Fibroblast of lung (primary cell): ENCODE measurements at regions not wholly inside any gene's neighbourhood (a gene's known extent, or its start where the extent isn't known, plus 50 kb on each side); places are given as distances from the start of the nearest gene placed in this dataset.
A peak's percentile ranks its signal among the peaks of the same experiment; 100 is the strongest.

Experiments used
- DNase-seq, 2 donors: peaks; one replicate each; pipeline versions ENCODE4 v3.0.0 to v3.0.0-alpha.2; 2010; ENCODE audit warnings: low read depth in 2 of 2
- H2AFZ ChIP-seq: 2 replicates; pipeline ENCODE4 v1.5.1; 2012; ENCODE audit warnings: low read length, control low read depth, inconsistent platforms
- H3K27ac ChIP-seq: 2 replicates; pipeline ENCODE4 v1.5.1; 2011; ENCODE audit warnings: low read length, control low read depth; ENCODE audit not compliant: insufficient read depth
- H3K27me3 ChIP-seq: 2 replicates; pipeline ENCODE4 v1.5.1; 2011; ENCODE audit warnings: mild to moderate bottlenecking, low read length; ENCODE audit not compliant: control insufficient read depth, insufficient read depth
- H3K36me3 ChIP-seq: 2 replicates; pipeline ENCODE4 v1.5.1; 2011; ENCODE audit warnings: low read length; ENCODE audit not compliant: control insufficient read depth, insufficient read depth
- H3K4me1 ChIP-seq: 2 replicates; pipeline ENCODE4 v1.5.1; 2011; ENCODE audit warnings: low read length; ENCODE audit not compliant: control insufficient read depth, insufficient read depth; ENCODE audit errors: extremely low read depth
- H3K4me2 ChIP-seq: 2 replicates; pipeline ENCODE4 v1.5.1; 2011; ENCODE audit warnings: low read length, control low read depth; ENCODE audit not compliant: insufficient read depth; ENCODE audit errors: extremely low read depth
- H3K4me3 ChIP-seq, 4 experiments: fragments of 200-600 bp in 1 of 4; sonication (generic) in 1 of 4; replicated peaks in 1 of 4; 2 replicates each; pipeline ENCODE4 v1.5.1; 2011 to 2016; ENCODE audit warnings: low read length in 4 of 4, low read depth in 3 of 4, mild to moderate bottlenecking in 3 of 4, control low read depth in 2 of 4, inconsistent platforms in 1 of 4, mixed read lengths in 1 of 4; ENCODE audit not compliant: insufficient read depth in 1 of 4; ENCODE audit errors: control extremely low read depth in 1 of 4
- H3K79me2 ChIP-seq: 2 replicates; pipeline ENCODE4 v1.5.1; 2012; ENCODE audit warnings: mild to moderate bottlenecking, low read length, inconsistent platforms; ENCODE audit not compliant: control insufficient read depth, insufficient read depth
- H3K9ac ChIP-seq: 2 replicates; pipeline ENCODE4 v1.5.1; 2011; ENCODE audit warnings: mild to moderate bottlenecking, low read length, control low read depth; ENCODE audit not compliant: insufficient read depth
- H3K9me3 ChIP-seq: 2 replicates; pipeline ENCODE4 v1.5.1; 2012; ENCODE audit warnings: low read depth, low read length; ENCODE audit not compliant: control insufficient read depth, insufficient read depth
- H4K20me1 ChIP-seq: 2 replicates; pipeline ENCODE4 v1.5.1; 2011; ENCODE audit warnings: low read length; ENCODE audit not compliant: control insufficient read depth, insufficient read depth; ENCODE audit errors: extremely low read depth
- CTCF ChIP-seq, 2 donors: IDR thresholded peaks in 1 of 2; conservative IDR thresholded peaks in 1 of 2; 1 replicate in 1 of 2; 2 replicates in 1 of 2; pipeline ENCODE4 v1.5.1; 2011 to 2012; ENCODE audit warnings: low read length in 2 of 2, control low read depth in 1 of 2, inconsistent platforms in 1 of 2, low read depth in 1 of 2, mild to moderate bottlenecking in 1 of 2
- EZH2 ChIP-seq: IDR thresholded peaks from 2 replicates; pipeline ENCODE4 v1.5.1; 2012; ENCODE audit warnings: low read length, control low read depth, mild to moderate bottlenecking; ENCODE audit errors: missing control alignments

GRCh38 chr3:106299300-106300098 lies 430.7 kb upstream of the CBLB start:
- Histone ChIP-seq H4K20me1 (no peaks in the 10 kb centered on the region), H3K36me3 (no peaks in the 10 kb centered on the region), H3K27ac (no peak overlapping the region), H3K4me2 (no peak overlapping the region), H3K4me1 (no peaks in the 10 kb centered on the region), H3K4me3 (no peak overlapping the region), H3K9me3 (no peaks in the 10 kb centered on the region), H3K79me2 (no peaks in the 10 kb centered on the region), H2AFZ (no peak overlapping the region), H3K27me3 (no peaks in the 10 kb centered on the region), H3K9ac (no peak overlapping the region)
- DNase-seq, result peak; percentile 74
- no peak for TF ChIP-seq EZH2
- TF ChIP-seq CTCF (conservative IDR thresholded peaks at IDR 0.05 in 1 of 2, IDR thresholded peaks at IDR 0.05 in 1 of 2; ENCODE audit: low read depth in 1 of 2, low read length in 2 of 2), result no peak

GRCh38 chr3:106302451-106303221 lies 433.8 kb upstream of the CBLB start:
- Histone ChIP-seq H3K27ac (no peak overlapping the region), H3K36me3 (no peaks in the 10 kb centered on the region), H3K27me3 (no peaks in the 10 kb centered on the region), H3K79me2 (no peaks in the 10 kb centered on the region), H4K20me1 (no peaks in the 10 kb centered on the region), H3K4me1 (no peaks in the 10 kb centered on the region), H3K9me3 (no peaks in the 10 kb centered on the region), H3K9ac (no peak overlapping the region), H3K4me2 (no peak overlapping the region), H2AFZ (no peak overlapping the region), H3K4me3 (no peak overlapping the region)
- no peak for DNase-seq
- no peak for TF ChIP-seq EZH2
- no peak for TF ChIP-seq CTCF (conservative IDR thresholded peaks at IDR 0.05 in 1 of 2, IDR thresholded peaks at IDR 0.05 in 1 of 2; ENCODE audit: low read depth in 1 of 2, low read length in 2 of 2)

- Histone ChIP-seq H3K4me2 (no peak overlapping the region), H4K20me1 (no peaks in the 10 kb centered on the region), H3K9ac (no peak overlapping the region), H2AFZ (no peak overlapping the region), H3K79me2 (no peaks in the 10 kb centered on the region), H3K27me3 (no peaks in the 10 kb centered on the region), H3K9me3 (no peaks in the 10 kb centered on the region), H3K4me3 (no peak overlapping the region), H3K4me1 (no peaks in the 10 kb centered on the region), H3K36me3 (no peaks in the 10 kb centered on the region), H3K27ac (no peak overlapping the region)
- TF ChIP-seq CTCF (conservative IDR thresholded peaks at IDR 0.05 in 1 of 2, IDR thresholded peaks at IDR 0.05 in 1 of 2; ENCODE audit: low read depth in 1 of 2, low read length in 2 of 2) (no peak), EZH2 (no peak)
- no peak for DNase-seq
Measured at GRCh38 chr3:106303766-106304165, 435.0 kb upstream of the CBLB start.
